ENCODE measurements at regions not wholly inside any gene's neighbourhood (a gene's known extent, or its start where the extent isn't known, plus 50 kb on each side); places are given as distances from the start of the nearest gene placed in this dataset.
"Not testable (repeated sequence)": the region's sequence is repeated elsewhere in the genome, so short reads cannot be mapped to it uniquely, and the experiment has no call there.

- WGBS = 95% methylated on average over 6 of the region's 6 CpGs
- no peak overlapping the region for H3K27ac ChIP-seq (ENCODE audit: low read depth in 1 of 2, low read length in 1 of 2)
- H3K4me1 ChIP-seq (ENCODE audit: control insufficient read depth in 2 of 2, insufficient read depth in 2 of 2, low read length in 2 of 2) = no peaks in the 10 kb centered on the region
- H3K4me3 ChIP-seq (ENCODE audit: low read length in 2 of 2) = no peak overlapping the region
- no peaks in the 10 kb centered on the region for H3K36me3 ChIP-seq (ENCODE audit: control insufficient read depth in 2 of 2, insufficient read depth in 2 of 2, low read length in 1 of 2)
- H3K27me3 ChIP-seq (ENCODE audit: control insufficient read depth in 2 of 2, insufficient read depth in 1 of 2, low read length in 1 of 2) = peaks cover 0 to 2% of the 10 kb centered on the region in 2 donors
- no peaks in the 10 kb centered on the region for H3K9me3 ChIP-seq (ENCODE audit: control insufficient read depth in 2 of 2, insufficient read depth in 1 of 2, low read length in 1 of 2)
- no peak for DNase-seq (ENCODE audit: low read depth in 6 of 9, low spot score in 9 of 9)
These were observed 123.2 kb upstream of the RAB18 start for GRCh38 chr10:27380929-27381358.

DNA sequence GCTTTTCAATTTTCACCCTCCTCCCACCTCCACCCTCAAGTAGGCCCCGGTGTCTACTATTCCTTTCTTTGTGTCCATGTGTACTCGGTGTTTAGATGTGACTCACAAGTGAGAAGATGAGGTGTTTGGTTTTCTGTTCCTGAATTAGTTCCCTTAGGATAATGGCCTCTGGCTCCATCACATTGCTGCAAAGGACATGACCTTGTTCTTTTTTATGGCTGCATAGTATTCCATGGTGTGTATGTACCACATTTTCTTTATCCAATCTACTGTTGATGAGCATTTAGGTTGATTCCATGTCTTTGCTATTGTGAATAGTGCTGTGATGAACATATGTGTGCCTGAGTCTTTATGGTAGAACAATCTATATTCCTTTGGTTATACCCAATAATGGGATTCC is 125.1 kb upstream of the RAB18 start:
- H3K4me3 ChIP-seq (ENCODE audit: low read length in 2 of 2); H3K27ac ChIP-seq (ENCODE audit: low read depth in 1 of 2, low read length in 1 of 2); H3K9me3 ChIP-seq (ENCODE audit: control insufficient read depth in 2 of 2, insufficient read depth in 1 of 2, low read length in 1 of 2); DNase-seq (ENCODE audit: low read depth in 6 of 9, low spot score in 9 of 9); H3K36me3 ChIP-seq (ENCODE audit: control insufficient read depth in 2 of 2, insufficient read depth in 2 of 2, low read length in 1 of 2); H3K4me1 ChIP-seq (ENCODE audit: control insufficient read depth in 2 of 2, insufficient read depth in 2 of 2, low read length in 2 of 2); H3K27me3 ChIP-seq (ENCODE audit: control insufficient read depth in 2 of 2, insufficient read depth in 1 of 2, low read length in 1 of 2): not testable (repeated sequence)
- WGBS = 96% methylated on average over 2 of the region's 2 CpGs

- 94% methylated on average over 5 of the region's 5 CpGs for WGBS
- no peak overlapping the region for H3K27ac ChIP-seq (ENCODE audit: low read depth in 1 of 2, low read length in 1 of 2)
- H3K4me1 ChIP-seq (ENCODE audit: control insufficient read depth in 2 of 2, insufficient read depth in 2 of 2, low read length in 2 of 2) = no peaks in the 10 kb centered on the region
- H3K4me3 ChIP-seq (ENCODE audit: low read length in 2 of 2) = no peak overlapping the region
- DNase-seq (ENCODE audit: low read depth in 6 of 9, low spot score in 9 of 9) = no peak
- H3K27me3 ChIP-seq (ENCODE audit: control insufficient read depth in 2 of 2, insufficient read depth in 1 of 2, low read length in 1 of 2) = no peaks in the 10 kb centered on the region
- H3K9me3 ChIP-seq (ENCODE audit: control insufficient read depth in 2 of 2, insufficient read depth in 1 of 2, low read length in 1 of 2) = no peaks in the 10 kb centered on the region
- H3K36me3 ChIP-seq (ENCODE audit: control insufficient read depth in 2 of 2, insufficient read depth in 2 of 2, low read length in 1 of 2) = no peaks in the 10 kb centered on the region
These were observed 130.4 kb upstream of the RAB18 start for GRCh38 chr10:27373566-27374160.

DNA sequence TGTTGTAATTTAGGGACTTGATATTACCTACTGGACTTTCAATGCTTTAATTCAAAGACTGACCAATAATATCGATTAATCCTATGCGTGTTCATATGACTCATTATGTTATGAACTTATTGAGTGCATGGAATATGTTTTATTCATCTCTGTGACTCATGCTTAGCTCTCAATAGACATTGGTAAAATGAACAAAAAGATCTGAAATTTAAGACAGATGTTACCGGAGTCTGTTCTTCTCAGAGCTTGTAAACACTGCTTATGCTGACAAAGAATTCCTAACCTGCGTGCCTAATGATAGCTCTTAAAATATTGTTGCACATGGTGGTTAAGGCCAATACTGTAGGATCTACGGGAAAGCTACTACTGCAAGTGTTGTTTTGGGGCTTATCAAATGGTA is 131.5 kb upstream of the ACBD5 start:
- 97% methylated on average over 5 of the region's 5 CpGs for WGBS
- no peaks in the 10 kb centered on the region for H3K27me3 ChIP-seq (ENCODE audit: control insufficient read depth in 2 of 2, insufficient read depth in 1 of 2, low read length in 1 of 2)

GRCh38 chr10:27371375-27371774 is 130.8 kb upstream of the ACBD5 start:
- DNase-seq (ENCODE audit: low read depth in 6 of 9, low spot score in 9 of 9); H3K4me3 ChIP-seq (ENCODE audit: low read length in 2 of 2); H3K36me3 ChIP-seq (ENCODE audit: control insufficient read depth in 2 of 2, insufficient read depth in 2 of 2, low read length in 1 of 2); H3K9me3 ChIP-seq (ENCODE audit: control insufficient read depth in 2 of 2, insufficient read depth in 1 of 2, low read length in 1 of 2); H3K27ac ChIP-seq (ENCODE audit: low read depth in 1 of 2, low read length in 1 of 2); H3K4me1 ChIP-seq (ENCODE audit: control insufficient read depth in 2 of 2, insufficient read depth in 2 of 2, low read length in 2 of 2); H3K27me3 ChIP-seq (ENCODE audit: control insufficient read depth in 2 of 2, insufficient read depth in 1 of 2, low read length in 1 of 2): not testable (repeated sequence)
- WGBS = 96% methylated on average over 5 of the region's 5 CpGs

More for the DNA sequence above, 131.5 kb upstream of the ACBD5 start:
- Histone ChIP-seq H3K4me3 (ENCODE audit: low read length in 2 of 2) (no peak overlapping the region), H3K9me3 (ENCODE audit: control insufficient read depth in 2 of 2, insufficient read depth in 1 of 2, low read length in 1 of 2) (no peaks in the 10 kb centered on the region), H3K27ac (ENCODE audit: low read depth in 1 of 2, low read length in 1 of 2) (no peak overlapping the region), H3K4me1 (ENCODE audit: control insufficient read depth in 2 of 2, insufficient read depth in 2 of 2, low read length in 2 of 2) (no peaks in the 10 kb centered on the region), H3K36me3 (ENCODE audit: control insufficient read depth in 2 of 2, insufficient read depth in 2 of 2, low read length in 1 of 2) (no peaks in the 10 kb centered on the region)
- DNase-seq (ENCODE audit: low read depth in 6 of 9, low spot score in 9 of 9) = no peak

DNA sequence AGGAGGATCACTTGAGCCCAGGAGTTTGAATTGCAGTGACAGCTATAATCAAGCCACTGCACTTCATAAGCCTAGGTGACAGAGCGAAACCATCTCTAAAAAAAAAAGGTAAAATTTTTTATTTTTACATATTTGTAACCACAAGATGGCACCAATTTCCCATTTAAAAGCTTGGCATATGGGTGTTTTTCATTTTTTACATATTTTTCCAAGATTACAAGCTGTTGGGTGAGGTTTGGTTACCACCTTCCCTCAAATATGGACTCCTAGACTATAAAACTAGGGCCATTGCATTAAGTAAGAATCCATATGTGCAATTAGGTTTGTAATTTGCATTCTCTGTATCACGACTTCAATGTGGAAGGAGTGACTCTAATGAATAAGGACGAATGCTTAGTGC is 129.3 kb upstream of the ACBD5 start:
- Histone ChIP-seq H3K4me3 (ENCODE audit: low read length in 2 of 2) (no peak overlapping the region), H3K27me3 (ENCODE audit: control insufficient read depth in 2 of 2, insufficient read depth in 1 of 2, low read length in 1 of 2) (no peaks in the 10 kb centered on the region), H3K9me3 (ENCODE audit: control insufficient read depth in 2 of 2, insufficient read depth in 1 of 2, low read length in 1 of 2) (no peaks in the 10 kb centered on the region), H3K27ac (ENCODE audit: low read depth in 1 of 2, low read length in 1 of 2) (no peak overlapping the region), H3K36me3 (ENCODE audit: control insufficient read depth in 2 of 2, insufficient read depth in 2 of 2, low read length in 1 of 2) (no peaks in the 10 kb centered on the region), H3K4me1 (ENCODE audit: control insufficient read depth in 2 of 2, insufficient read depth in 2 of 2, low read length in 2 of 2) (no peaks in the 10 kb centered on the region)
- DNase-seq (ENCODE audit: low read depth in 6 of 9, low spot score in 9 of 9) = peak in 1 of 9 donors; percentile 12
- WGBS = 94% methylated on average over 3 of the region's 3 CpGs

DNA sequence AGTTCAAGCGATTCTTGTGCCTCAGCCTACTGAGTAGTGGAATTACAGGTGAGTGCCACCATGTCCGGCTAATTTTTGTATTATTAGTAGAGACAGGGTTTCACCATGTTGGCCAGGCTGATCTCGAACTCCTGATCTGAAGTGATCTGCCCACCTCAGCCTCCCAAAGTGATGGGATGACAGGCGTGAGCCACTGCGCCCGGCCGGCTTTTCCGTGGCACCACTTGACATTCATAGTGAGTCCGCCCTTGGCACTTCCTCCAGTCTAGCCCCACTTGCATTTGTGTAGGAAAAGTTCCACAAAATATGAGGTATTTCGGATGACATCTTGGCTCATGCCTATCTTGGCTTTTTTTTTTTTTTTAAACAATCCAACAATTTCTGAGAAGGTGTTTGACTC is 128.1 kb upstream of the ACBD5 start:
- H3K36me3 ChIP-seq (ENCODE audit: control insufficient read depth in 2 of 2, insufficient read depth in 2 of 2, low read length in 1 of 2) = no peaks in the 10 kb centered on the region
- no peaks in the 10 kb centered on the region for H3K27me3 ChIP-seq (ENCODE audit: control insufficient read depth in 2 of 2, insufficient read depth in 1 of 2, low read length in 1 of 2)
- H3K9me3 ChIP-seq (ENCODE audit: control insufficient read depth in 2 of 2, insufficient read depth in 1 of 2, low read length in 1 of 2) = no peaks in the 10 kb centered on the region
- no peak for DNase-seq (ENCODE audit: low read depth in 6 of 9, low spot score in 9 of 9)
- H3K4me3 ChIP-seq (ENCODE audit: low read length in 2 of 2) = no peak overlapping the region
- 97% methylated on average over 10 of the region's 10 CpGs for WGBS
- no peaks in the 10 kb centered on the region for H3K4me1 ChIP-seq (ENCODE audit: control insufficient read depth in 2 of 2, insufficient read depth in 2 of 2, low read length in 2 of 2)
- H3K27ac ChIP-seq (ENCODE audit: low read depth in 1 of 2, low read length in 1 of 2) = no peak overlapping the region

DNA sequence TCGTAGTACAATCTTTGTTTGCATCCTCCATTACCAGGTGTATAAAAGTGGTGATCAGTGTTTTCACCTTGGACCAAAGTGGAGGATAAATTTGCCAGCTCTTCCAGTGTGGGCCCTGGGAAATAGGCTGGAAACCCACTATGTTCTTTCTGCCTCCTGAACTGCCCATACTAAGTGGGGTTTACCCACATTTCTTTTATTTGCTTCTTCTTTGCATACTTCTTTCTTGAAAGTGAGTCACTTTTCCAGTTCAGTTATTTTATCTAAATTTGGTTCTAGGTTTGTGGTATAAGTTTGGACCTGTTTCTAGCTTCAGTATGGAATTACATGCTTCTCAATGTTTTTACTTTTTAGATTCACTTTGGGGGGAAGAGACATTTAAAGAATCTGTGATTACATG is 126.2 kb upstream of the ACBD5 start:
- Histone ChIP-seq H3K4me3 (ENCODE audit: low read length in 2 of 2) (no peak overlapping the region), H3K36me3 (ENCODE audit: control insufficient read depth in 2 of 2, insufficient read depth in 2 of 2, low read length in 1 of 2) (no peaks in the 10 kb centered on the region), H3K27me3 (ENCODE audit: control insufficient read depth in 2 of 2, insufficient read depth in 1 of 2, low read length in 1 of 2) (no peaks in the 10 kb centered on the region), H3K9me3 (ENCODE audit: control insufficient read depth in 2 of 2, insufficient read depth in 1 of 2, low read length in 1 of 2) (no peaks in the 10 kb centered on the region), H3K4me1 (ENCODE audit: control insufficient read depth in 2 of 2, insufficient read depth in 2 of 2, low read length in 2 of 2) (no peaks in the 10 kb centered on the region), H3K27ac (ENCODE audit: low read depth in 1 of 2, low read length in 1 of 2) (no peak overlapping the region)
- no peak for DNase-seq (ENCODE audit: low read depth in 6 of 9, low spot score in 9 of 9)
- WGBS = 83% methylated on average over 1 of the region's 1 CpG

DNA sequence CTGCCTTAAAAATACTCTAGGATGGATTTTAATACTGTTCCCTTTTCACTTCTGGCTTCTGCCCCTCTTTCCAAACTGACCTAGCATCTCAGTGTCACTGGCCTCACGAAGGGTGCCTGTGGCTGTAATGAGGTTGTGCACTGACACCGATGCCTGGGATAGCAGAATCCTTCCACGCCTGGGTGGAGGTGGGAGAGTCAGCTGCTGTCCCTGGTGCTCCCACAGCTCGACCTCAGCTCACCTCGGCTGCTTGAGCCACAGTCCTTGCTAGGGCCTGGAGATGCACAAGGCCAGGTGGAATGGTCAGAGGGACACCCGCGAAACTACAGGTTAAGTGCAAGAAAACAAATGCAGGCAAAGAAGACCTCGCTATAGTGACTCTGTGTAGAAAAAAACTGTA is 123.4 kb upstream of the ACBD5 start:
- Histone ChIP-seq H3K27me3 (ENCODE audit: control insufficient read depth in 2 of 2, insufficient read depth in 1 of 2, low read length in 1 of 2) (no peaks in the 10 kb centered on the region), H3K36me3 (ENCODE audit: control insufficient read depth in 2 of 2, insufficient read depth in 2 of 2, low read length in 1 of 2) (no peaks in the 10 kb centered on the region), H3K4me3 (ENCODE audit: low read length in 2 of 2) (no peak overlapping the region), H3K4me1 (ENCODE audit: control insufficient read depth in 2 of 2, insufficient read depth in 2 of 2, low read length in 2 of 2) (no peaks in the 10 kb centered on the region), H3K9me3 (ENCODE audit: control insufficient read depth in 2 of 2, insufficient read depth in 1 of 2, low read length in 1 of 2) (no peaks in the 10 kb centered on the region), H3K27ac (ENCODE audit: low read depth in 1 of 2, low read length in 1 of 2) (no peak overlapping the region)
- DNase-seq (ENCODE audit: low read depth in 6 of 9, low spot score in 9 of 9) = no peak
- 71% methylated on average over 8 of the region's 8 CpGs for WGBS

All from thymus (tissue), 11 donors.